ENCODE measurements at regions not wholly inside any gene's neighbourhood (a gene's known extent, or its start where the extent isn't known, plus 50 kb on each side); places are given as distances from the start of the nearest gene placed in this dataset.
"Not testable (repeated sequence)": the region's sequence is repeated elsewhere in the genome, so short reads cannot be mapped to it uniquely, and the experiment has no call there.

GRCh38 chr3:78322780-78323179 lies 1282.9 kb downstream of the ROBO2 start:
- no peak for DNase-seq (ENCODE audit: low read depth)

- DNase-seq (ENCODE audit: low read depth), result peak; percentile 7
These were observed 1297.9 kb downstream of the ROBO2 start for GRCh38 chr3:78337801-78338211.

- no peak for DNase-seq (ENCODE audit: low read depth)
These were observed 1298.5 kb downstream of the ROBO2 start for GRCh38 chr3:78338405-78338804.

GRCh38 chr3:78343221-78343620 lies 1303.3 kb downstream of the ROBO2 start:
- no peak for DNase-seq (ENCODE audit: low read depth)

- not testable (repeated sequence) for DNase-seq (ENCODE audit: low read depth)
These were observed 1304.4 kb downstream of the ROBO2 start for GRCh38 chr3:78344267-78344666.

- no peak for DNase-seq (ENCODE audit: low read depth)
These were observed 1305.0 kb downstream of the ROBO2 start for GRCh38 chr3:78344918-78345317.

- no peak for DNase-seq (ENCODE audit: low read depth)
These were observed 1307.3 kb downstream of the ROBO2 start for GRCh38 chr3:78347176-78347575.

GRCh38 chr3:78348664-78349063 lies 1308.8 kb downstream of the ROBO2 start:
- no peak for DNase-seq (ENCODE audit: low read depth)

GRCh38 chr3:78349571-78349970 lies 1309.7 kb downstream of the ROBO2 start:
- no peak for DNase-seq (ENCODE audit: low read depth)

- no peak for DNase-seq (ENCODE audit: low read depth)
These were observed 1311.4 kb downstream of the ROBO2 start for GRCh38 chr3:78351334-78351733.

GRCh38 chr3:78353231-78353630 lies 1313.3 kb downstream of the ROBO2 start:
- no peak for DNase-seq (ENCODE audit: low read depth)

GRCh38 chr3:78360849-78361248 lies 1321.0 kb downstream of the ROBO2 start:
- DNase-seq (ENCODE audit: low read depth), result no peak

GRCh38 chr3:78368636-78369345 lies 1328.9 kb downstream of the ROBO2 start:
- no peak for DNase-seq (ENCODE audit: low read depth)

- no peak for DNase-seq (ENCODE audit: low read depth)
These were observed 1350.3 kb downstream of the ROBO2 start for GRCh38 chr3:78390221-78390620.

GRCh38 chr3:78398401-78398800 lies 1358.5 kb downstream of the ROBO2 start:
- DNase-seq (ENCODE audit: low read depth), result no peak

GRCh38 chr3:78402720-78403119 lies 1362.8 kb downstream of the ROBO2 start:
- DNase-seq (ENCODE audit: low read depth), result no peak

- DNase-seq (ENCODE audit: low read depth), result no peak
These were observed 1362.1 kb downstream of the ROBO1 start for GRCh38 chr3:78405745-78406144.

GRCh38 chr3:78406396-78406795 lies 1361.4 kb downstream of the ROBO1 start:
- no peak for DNase-seq (ENCODE audit: low read depth)

GRCh38 chr3:78410077-78410476 lies 1357.7 kb downstream of the ROBO1 start:
- no peak for DNase-seq (ENCODE audit: low read depth)

GRCh38 chr3:78414261-78414660 lies 1353.5 kb downstream of the ROBO1 start:
- no peak for DNase-seq (ENCODE audit: low read depth)

- no peak for DNase-seq (ENCODE audit: low read depth)
These were observed 1347.2 kb downstream of the ROBO1 start for GRCh38 chr3:78420611-78421010.

- no peak for DNase-seq (ENCODE audit: low read depth)
These were observed 1346.4 kb downstream of the ROBO1 start for GRCh38 chr3:78421247-78421966.

- no peak for DNase-seq (ENCODE audit: low read depth)
These were observed 1343.1 kb downstream of the ROBO1 start for GRCh38 chr3:78424656-78425055.

- DNase-seq (ENCODE audit: low read depth), result no peak
These were observed 1341.3 kb downstream of the ROBO1 start for GRCh38 chr3:78426454-78426853.

All from GM04504 (cell line).